ENCODE measurements at regions not wholly inside any gene's neighbourhood (a gene's known extent, or its start where the extent isn't known, plus 50 kb on each side); places are given as distances from the start of the nearest gene placed in this dataset.

- Histone ChIP-seq H3K4me1 (replicated peaks) (no peaks in the 10 kb centered on the region), H3K9me3 (no peaks in the 10 kb centered on the region), H3K27ac (no peak overlapping the region), H3K4me3 (no peak overlapping the region), H3K27me3 (replicated peaks; ENCODE audit: insufficient read depth) (peaks cover 3% of the 10 kb centered on the region), H3K36me3 (no peaks in the 10 kb centered on the region)
- DNase-seq (ENCODE audit: low spot score) = no peak
- 88% methylated on average over 28 of the region's 28 CpGs for WGBS
- TF ChIP-seq POLR2A (IDR thresholded peaks at IDR 0.05) (no peak), POLR2AphosphoS5 (IDR thresholded peaks at IDR 0.05) (no peak), CTCF (IDR thresholded peaks at IDR 0.05) (no peak)
- intact Hi-C loops (cut with DNase I) = no loop called here
Observed at GRCh38 chr12:132439333-132439904, 50.5 kb upstream of the FBRSL1 start.

DNA sequence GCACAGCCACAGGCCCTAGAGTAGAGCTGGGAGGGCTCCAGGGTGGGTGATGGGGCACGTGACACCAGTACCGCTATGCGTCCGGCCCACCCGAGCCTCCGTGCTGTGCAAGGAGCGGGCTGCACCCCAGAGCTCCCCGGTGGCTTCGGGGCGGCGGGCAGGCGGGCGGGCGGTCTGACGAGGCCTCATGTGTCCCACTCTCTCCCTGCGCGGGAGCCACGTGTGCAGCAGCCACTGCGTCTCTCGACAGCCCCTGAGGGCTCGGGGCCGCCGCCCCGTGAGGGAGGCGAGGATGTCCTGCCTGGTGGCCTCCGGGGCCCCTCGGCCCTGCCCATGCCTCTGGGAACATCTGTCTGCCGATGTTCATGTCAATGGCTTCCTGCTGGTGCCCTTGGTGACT is 51.2 kb upstream of the FBRSL1 start:
- peaks cover 3% of the 10 kb centered on the region for H3K27me3 ChIP-seq (replicated peaks; ENCODE audit: insufficient read depth)
- H3K4me3 ChIP-seq = no peak overlapping the region
- no peak for DNase-seq (ENCODE audit: low spot score)
- TF ChIP-seq POLR2AphosphoS5 (IDR thresholded peaks at IDR 0.05) (no peak), CTCF (IDR thresholded peaks at IDR 0.05) (no peak), POLR2A (IDR thresholded peaks at IDR 0.05) (no peak)
- intact Hi-C loops (cut with DNase I) = no loop called here
- H3K4me1 ChIP-seq (replicated peaks) = no peaks in the 10 kb centered on the region
- H3K9me3 ChIP-seq = no peaks in the 10 kb centered on the region
- 83% methylated on average over 4 of the region's 28 CpGs for whole genome bisulfite sequencing
- H3K36me3 ChIP-seq = no peaks in the 10 kb centered on the region
- no peak overlapping the region for H3K27ac ChIP-seq

GRCh38 chr12:132437943-132438700 is 51.8 kb upstream of the FBRSL1 start:
- Histone ChIP-seq H3K4me3 (no peak overlapping the region), H3K27ac (no peak overlapping the region), H3K36me3 (no peaks in the 10 kb centered on the region), H3K4me1 (replicated peaks) (no peaks in the 10 kb centered on the region), H3K27me3 (replicated peaks; ENCODE audit: insufficient read depth) (peaks cover 3% of the 10 kb centered on the region), H3K9me3 (no peaks in the 10 kb centered on the region)
- TF ChIP-seq CTCF (IDR thresholded peaks at IDR 0.05) (no peak), POLR2AphosphoS5 (IDR thresholded peaks at IDR 0.05) (no peak), POLR2A (IDR thresholded peaks at IDR 0.05) (no peak)
- WGBS = 71% methylated on average over 30 of the region's 30 CpGs
- no peak for DNase-seq (ENCODE audit: low spot score)
- intact Hi-C loops (cut with DNase I) = no loop called here

- Histone ChIP-seq H3K27ac (no peak overlapping the region), H3K4me3 (no peak overlapping the region), H3K36me3 (no peaks in the 10 kb centered on the region), H3K4me1 (replicated peaks) (no peaks in the 10 kb centered on the region), H3K9me3 (no peaks in the 10 kb centered on the region), H3K27me3 (replicated peaks; ENCODE audit: insufficient read depth) (peaks cover 3% of the 10 kb centered on the region)
- no peak for DNase-seq (ENCODE audit: low spot score)
- intact Hi-C loops (cut with DNase I) = no loop called here
- WGBS = 24% methylated on average over 14 of the region's 15 CpGs
- no peak for TF ChIP-seq POLR2AphosphoS5 (IDR thresholded peaks at IDR 0.05)
- TF ChIP-seq CTCF (IDR thresholded peaks at IDR 0.05) = no peak
- TF ChIP-seq POLR2A (IDR thresholded peaks at IDR 0.05) = no peak
Observed at GRCh38 chr12:132437252-132437932, 52.6 kb upstream of the FBRSL1 start.
